Neural cell (in vitro differentiated cells): ENCODE measurements at regions not wholly inside any gene's neighbourhood (a gene's known extent, or its start where the extent isn't known, plus 50 kb on each side); places are given as distances from the start of the nearest gene placed in this dataset.

Experiments used
- EZH2 ChIP-seq: fragments of 200-600, 300-800 bp; shearing (Covaris generic), sonication (generic); IDR thresholded peaks from 2 replicates; pipeline ENCODE4 v1.6.1; 2014; ENCODE audit warnings: antibody characterized with exemption, low read length, borderline replicate concordance, mild to moderate bottlenecking; ENCODE audit not compliant: insufficient read depth, poor library complexity, severe bottlenecking
- MXI1 ChIP-seq: fragments of 450-650 bp; conservative IDR thresholded peaks from 2 replicates; pipeline ENCODE4 v1.6.1; 2014; ENCODE audit warnings: antibody characterized with exemption, mild to moderate bottlenecking; ENCODE audit not compliant: poor library complexity, severe bottlenecking
- POLR2AphosphoS5 ChIP-seq: IDR thresholded peaks from 2 replicates; pipeline ENCODE4 v1.6.1; 2012
- RAD21 ChIP-seq: fragments of 450-650 bp; conservative IDR thresholded peaks from 2 replicates; pipeline ENCODE4 v1.6.1; 2014; ENCODE audit warnings: antibody characterized with exemption, mild to moderate bottlenecking, moderate library complexity
- SMC3 ChIP-seq: fragments of 450-650 bp; conservative IDR thresholded peaks from 2 replicates; pipeline ENCODE4 v1.6.1; 2014; ENCODE audit warnings: antibody characterized with exemption, mild to moderate bottlenecking, moderate library complexity; ENCODE audit not compliant: poor library complexity
- TF ChIP-seq, protein P1 (sequence below): IDR thresholded peaks from 2 replicates; pipeline ENCODE4 v1.6.1; 2012; ENCODE audit warnings: borderline replicate concordance
- TF ChIP-seq, protein P2 (sequence below): fragments of 450-650 bp; IDR thresholded peaks from 2 replicates; pipeline ENCODE4 v1.5.1; 2014; ENCODE audit warnings: antibody characterized with exemption, mild to moderate bottlenecking, moderate library complexity; ENCODE audit not compliant: poor library complexity, severe bottlenecking

DNA sequence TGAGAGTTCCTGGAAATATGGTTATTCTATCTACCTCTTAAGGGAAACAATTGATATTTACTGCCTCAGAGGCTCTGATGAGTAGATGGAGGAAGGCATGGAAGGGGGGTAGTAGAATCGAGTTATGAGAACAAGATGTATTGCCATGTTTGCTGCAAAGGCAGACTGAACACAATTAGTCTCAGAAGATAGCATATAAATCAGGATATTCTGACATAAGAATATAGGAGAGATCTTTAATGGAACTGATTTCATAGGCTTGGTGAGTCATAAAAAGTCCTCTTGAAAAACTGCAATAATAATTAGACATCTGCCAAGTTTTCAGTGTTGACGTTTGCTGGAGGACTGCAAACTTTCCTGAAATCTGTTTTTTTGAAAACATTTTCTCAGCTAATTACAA, 636.1 kb downstream of the TMTC2 start:
- TF ChIP-seq MXI1 (no peak), POLR2AphosphoS5 (no peak), EZH2 (no peak), RAD21 (no peak), SMC3 (no peak)
- TF ChIP-seq, protein P1, sequence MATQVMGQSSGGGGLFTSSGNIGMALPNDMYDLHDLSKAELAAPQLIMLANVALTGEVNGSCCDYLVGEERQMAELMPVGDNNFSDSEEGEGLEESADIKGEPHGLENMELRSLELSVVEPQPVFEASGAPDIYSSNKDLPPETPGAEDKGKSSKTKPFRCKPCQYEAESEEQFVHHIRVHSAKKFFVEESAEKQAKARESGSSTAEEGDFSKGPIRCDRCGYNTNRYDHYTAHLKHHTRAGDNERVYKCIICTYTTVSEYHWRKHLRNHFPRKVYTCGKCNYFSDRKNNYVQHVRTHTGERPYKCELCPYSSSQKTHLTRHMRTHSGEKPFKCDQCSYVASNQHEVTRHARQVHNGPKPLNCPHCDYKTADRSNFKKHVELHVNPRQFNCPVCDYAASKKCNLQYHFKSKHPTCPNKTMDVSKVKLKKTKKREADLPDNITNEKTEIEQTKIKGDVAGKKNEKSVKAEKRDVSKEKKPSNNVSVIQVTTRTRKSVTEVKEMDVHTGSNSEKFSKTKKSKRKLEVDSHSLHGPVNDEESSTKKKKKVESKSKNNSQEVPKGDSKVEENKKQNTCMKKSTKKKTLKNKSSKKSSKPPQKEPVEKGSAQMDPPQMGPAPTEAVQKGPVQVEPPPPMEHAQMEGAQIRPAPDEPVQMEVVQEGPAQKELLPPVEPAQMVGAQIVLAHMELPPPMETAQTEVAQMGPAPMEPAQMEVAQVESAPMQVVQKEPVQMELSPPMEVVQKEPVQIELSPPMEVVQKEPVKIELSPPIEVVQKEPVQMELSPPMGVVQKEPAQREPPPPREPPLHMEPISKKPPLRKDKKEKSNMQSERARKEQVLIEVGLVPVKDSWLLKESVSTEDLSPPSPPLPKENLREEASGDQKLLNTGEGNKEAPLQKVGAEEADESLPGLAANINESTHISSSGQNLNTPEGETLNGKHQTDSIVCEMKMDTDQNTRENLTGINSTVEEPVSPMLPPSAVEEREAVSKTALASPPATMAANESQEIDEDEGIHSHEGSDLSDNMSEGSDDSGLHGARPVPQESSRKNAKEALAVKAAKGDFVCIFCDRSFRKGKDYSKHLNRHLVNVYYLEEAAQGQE, result no peak
- TF ChIP-seq, protein P2, sequence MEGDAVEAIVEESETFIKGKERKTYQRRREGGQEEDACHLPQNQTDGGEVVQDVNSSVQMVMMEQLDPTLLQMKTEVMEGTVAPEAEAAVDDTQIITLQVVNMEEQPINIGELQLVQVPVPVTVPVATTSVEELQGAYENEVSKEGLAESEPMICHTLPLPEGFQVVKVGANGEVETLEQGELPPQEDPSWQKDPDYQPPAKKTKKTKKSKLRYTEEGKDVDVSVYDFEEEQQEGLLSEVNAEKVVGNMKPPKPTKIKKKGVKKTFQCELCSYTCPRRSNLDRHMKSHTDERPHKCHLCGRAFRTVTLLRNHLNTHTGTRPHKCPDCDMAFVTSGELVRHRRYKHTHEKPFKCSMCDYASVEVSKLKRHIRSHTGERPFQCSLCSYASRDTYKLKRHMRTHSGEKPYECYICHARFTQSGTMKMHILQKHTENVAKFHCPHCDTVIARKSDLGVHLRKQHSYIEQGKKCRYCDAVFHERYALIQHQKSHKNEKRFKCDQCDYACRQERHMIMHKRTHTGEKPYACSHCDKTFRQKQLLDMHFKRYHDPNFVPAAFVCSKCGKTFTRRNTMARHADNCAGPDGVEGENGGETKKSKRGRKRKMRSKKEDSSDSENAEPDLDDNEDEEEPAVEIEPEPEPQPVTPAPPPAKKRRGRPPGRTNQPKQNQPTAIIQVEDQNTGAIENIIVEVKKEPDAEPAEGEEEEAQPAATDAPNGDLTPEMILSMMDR, result no peak
